Stimulated activated effector memory CD8-positive, alpha-beta T cell treated with anti-CD3 and anti-CD28 coated beads, Interleukin-12 subunit alpha, Interleukin-12 subunit beta, amount 100 ng/mL, for 72 hours (primary cell): ENCODE measurements at regions not wholly inside any gene's neighbourhood (a gene's known extent, or its start where the extent isn't known, plus 50 kb on each side); places are given as distances from the start of the nearest gene placed in this dataset.

Experiments
- ATAC-seq: fragments of 150-1000 bp; cut with Tn5 transposase; 2 replicates; pipeline ENCODE4 v1.10.0; 2021
- DNase-seq, 2 donors: peaks; one replicate each; pipeline ENCODE4 v3.0.0; 2021 to 2022; ENCODE audit warnings: low spot score in 2 of 2
- H3K27ac Mint-ChIP-seq: one replicate; pipeline ENCODE4 v1.8.0; 2022; ENCODE audit warnings: mild to moderate bottlenecking, mixed read lengths
- H3K36me3 Mint-ChIP-seq: one replicate; pipeline ENCODE4 v1.8.0; 2022; ENCODE audit warnings: mild to moderate bottlenecking, mixed read lengths
- H3K4me1 Mint-ChIP-seq: one replicate; pipeline ENCODE4 v1.8.0; 2022; ENCODE audit warnings: mixed read lengths
- H3K4me3 Mint-ChIP-seq: one replicate; pipeline ENCODE4 v1.8.0; 2022; ENCODE audit warnings: mild to moderate bottlenecking, mixed read lengths
- H3K9me3 Mint-ChIP-seq: one replicate; pipeline ENCODE4 v1.8.0; 2022; ENCODE audit warnings: mixed read lengths

DNA sequence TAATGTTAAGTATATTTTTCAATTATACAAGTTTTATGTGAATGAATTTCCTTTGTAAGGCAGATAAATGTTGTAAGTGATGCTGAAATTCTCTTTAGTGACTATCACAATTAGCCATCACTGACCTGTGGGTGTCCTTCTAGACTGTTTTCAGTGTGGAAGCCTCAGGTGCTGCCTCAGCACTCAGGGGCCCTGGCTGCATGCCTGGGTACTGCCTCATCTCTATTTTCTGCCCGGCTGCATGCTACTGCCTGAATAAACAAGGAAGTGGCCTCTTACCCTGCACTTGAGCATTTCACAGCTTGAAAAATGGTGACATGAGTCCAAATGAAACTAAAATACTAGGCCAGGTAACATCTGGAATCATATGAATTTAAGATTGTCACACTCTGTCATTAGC lies 787.6 kb upstream of the SALL3 start:
- Mint-ChIP-seq H3K9me3 (peaks cover 7% of the 10 kb centered on the region), H3K36me3 (no peaks in the 10 kb centered on the region), H3K4me1 (no peaks in the 10 kb centered on the region), H3K27ac (no peak overlapping the region), H3K4me3 (no peak overlapping the region)
- no peak for ATAC-seq
- DNase-seq: no peak

DNA sequence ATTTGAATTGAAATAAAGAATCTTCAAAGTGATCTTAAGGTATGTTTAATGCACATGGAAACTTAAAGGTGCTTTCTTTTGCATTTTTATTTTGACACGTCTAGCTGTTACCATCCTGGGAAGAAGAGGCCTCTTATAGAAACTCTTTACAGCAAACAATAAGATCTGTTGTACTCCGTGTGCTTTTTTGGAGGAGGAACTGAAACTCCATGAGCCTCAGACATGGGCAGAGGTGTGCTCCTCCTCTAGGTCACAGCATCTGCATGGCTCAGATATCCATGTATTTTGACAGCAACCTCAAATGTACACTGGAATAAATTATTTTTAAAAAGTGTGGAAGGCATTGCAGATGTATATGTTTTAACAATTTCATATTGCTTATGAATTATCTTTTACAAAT lies 783.3 kb upstream of the SALL3 start:
- ATAC-seq: no peak
- peaks cover 12% of the 10 kb centered on the region for H3K9me3 Mint-ChIP-seq

GRCh38 chr18:78199002-78199401 lies 780.6 kb upstream of the SALL3 start:
- ATAC-seq: no peak
- no peak overlapping the region for H3K4me3 Mint-ChIP-seq

More for the DNA sequence above, 783.3 kb upstream of the SALL3 start:
- no peak for DNase-seq
- H3K4me1 Mint-ChIP-seq: no peaks in the 10 kb centered on the region
- no peak overlapping the region for H3K27ac Mint-ChIP-seq
- no peak overlapping the region for H3K4me3 Mint-ChIP-seq
- H3K36me3 Mint-ChIP-seq: no peaks in the 10 kb centered on the region

DNA sequence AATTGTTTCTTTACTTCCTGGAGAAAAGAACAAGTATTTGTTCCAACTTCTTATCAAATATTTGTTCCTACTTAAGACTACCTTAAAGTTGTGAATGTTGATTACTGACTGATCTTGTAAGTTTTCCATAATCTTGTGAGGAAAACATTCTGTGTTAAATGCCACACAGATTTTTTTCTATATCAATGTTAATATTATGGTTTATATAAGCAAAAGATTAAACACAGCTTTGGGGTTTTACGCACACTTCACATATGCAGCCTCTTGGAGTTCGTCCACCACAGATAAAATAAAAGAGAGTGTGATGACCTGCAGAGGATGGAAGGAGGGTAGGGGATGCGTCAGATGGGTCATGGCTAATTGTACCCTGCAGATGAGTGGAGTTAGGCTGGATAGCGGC lies 780.0 kb upstream of the SALL3 start:
- no peak for DNase-seq
- no peak overlapping the region for H3K27ac Mint-ChIP-seq
- no peak for ATAC-seq
- H3K4me3 Mint-ChIP-seq: no peak overlapping the region
- H3K36me3 Mint-ChIP-seq: no peaks in the 10 kb centered on the region
- no peaks in the 10 kb centered on the region for H3K4me1 Mint-ChIP-seq
- peaks cover 12% of the 10 kb centered on the region for H3K9me3 Mint-ChIP-seq

More at GRCh38 chr18:78199002-78199401, 780.6 kb upstream of the SALL3 start:
- no peak overlapping the region for H3K27ac Mint-ChIP-seq
- DNase-seq: no peak
- H3K9me3 Mint-ChIP-seq: peaks cover 12% of the 10 kb centered on the region
- no peaks in the 10 kb centered on the region for H3K4me1 Mint-ChIP-seq
- H3K36me3 Mint-ChIP-seq: no peaks in the 10 kb centered on the region

DNA sequence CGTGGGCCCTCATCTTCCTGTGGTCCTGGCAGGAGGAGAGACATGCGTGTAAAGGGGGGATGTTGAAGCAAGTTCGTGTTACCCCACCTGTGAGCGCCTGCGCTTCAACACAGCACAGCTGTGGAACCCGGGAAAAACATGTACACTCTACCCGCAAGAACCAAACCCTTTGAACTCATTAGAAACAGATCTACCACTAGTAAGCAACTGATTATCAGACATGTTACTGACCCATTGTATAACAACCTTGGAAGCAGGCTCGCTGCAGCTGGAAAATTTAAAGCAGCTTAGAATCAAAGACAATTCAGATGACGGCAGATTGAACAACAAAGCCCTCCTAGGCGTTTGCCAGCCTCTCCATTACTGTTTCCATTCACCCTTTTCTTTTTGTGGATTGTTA lies 771.7 kb upstream of the SALL3 start:
- Mint-ChIP-seq H3K4me3 (no peak overlapping the region), H3K27ac (no peak overlapping the region), H3K36me3 (no peaks in the 10 kb centered on the region), H3K9me3 (no peaks in the 10 kb centered on the region), H3K4me1 (no peaks in the 10 kb centered on the region)
- no peak for DNase-seq
- no peak for ATAC-seq

- Mint-ChIP-seq H3K4me1 (no peaks in the 10 kb centered on the region), H3K27ac (no peak overlapping the region), H3K9me3 (peaks cover 2% of the 10 kb centered on the region), H3K36me3 (no peaks in the 10 kb centered on the region), H3K4me3 (no peak overlapping the region)
- DNase-seq: no peak
- no peak for ATAC-seq
These were observed 771.2 kb upstream of the SALL3 start for GRCh38 chr18:78208461-78208860.

- Mint-ChIP-seq H3K4me1 (no peaks in the 10 kb centered on the region), H3K27ac (no peak overlapping the region), H3K4me3 (no peak overlapping the region), H3K9me3 (peaks cover 3% of the 10 kb centered on the region), H3K36me3 (no peaks in the 10 kb centered on the region)
- no peak for ATAC-seq
- DNase-seq: no peak
These were observed 766.1 kb upstream of the SALL3 start for GRCh38 chr18:78213361-78213994.

DNA sequence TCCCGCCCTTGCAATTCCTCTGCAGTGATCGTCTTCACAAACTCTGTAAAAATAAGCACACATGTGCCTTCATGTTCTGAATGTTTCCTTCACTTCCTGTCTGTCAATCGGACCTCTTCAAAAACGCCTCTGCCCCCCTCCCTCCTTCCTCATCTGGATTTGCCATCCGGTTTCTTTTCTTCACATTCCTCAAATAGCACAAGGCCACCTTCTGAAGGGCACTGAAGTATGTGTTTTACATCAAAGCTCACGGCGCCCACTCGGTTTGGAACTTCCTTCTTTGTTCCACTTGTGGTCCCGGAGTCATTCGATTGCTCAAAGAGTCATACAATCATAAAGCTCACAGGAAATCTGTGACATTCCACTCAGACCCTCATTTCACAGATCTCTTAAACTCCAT lies 758.1 kb upstream of the SALL3 start:
- H3K4me3 Mint-ChIP-seq: no peak overlapping the region
- no peak for ATAC-seq
- H3K9me3 Mint-ChIP-seq: no peaks in the 10 kb centered on the region

GRCh38 chr18:78228974-78229373 lies 750.6 kb upstream of the SALL3 start:
- no peaks in the 10 kb centered on the region for H3K36me3 Mint-ChIP-seq
- peaks cover 3% of the 10 kb centered on the region for H3K9me3 Mint-ChIP-seq
- no peak for DNase-seq
- no peaks in the 10 kb centered on the region for H3K4me1 Mint-ChIP-seq
- H3K27ac Mint-ChIP-seq: no peak overlapping the region
- ATAC-seq: no peak
- no peak overlapping the region for H3K4me3 Mint-ChIP-seq

More for the DNA sequence above, 758.1 kb upstream of the SALL3 start:
- Mint-ChIP-seq H3K27ac (no peak overlapping the region), H3K36me3 (no peaks in the 10 kb centered on the region), H3K4me1 (peaks cover 6% of the 10 kb centered on the region)
- no peak for DNase-seq

DNA sequence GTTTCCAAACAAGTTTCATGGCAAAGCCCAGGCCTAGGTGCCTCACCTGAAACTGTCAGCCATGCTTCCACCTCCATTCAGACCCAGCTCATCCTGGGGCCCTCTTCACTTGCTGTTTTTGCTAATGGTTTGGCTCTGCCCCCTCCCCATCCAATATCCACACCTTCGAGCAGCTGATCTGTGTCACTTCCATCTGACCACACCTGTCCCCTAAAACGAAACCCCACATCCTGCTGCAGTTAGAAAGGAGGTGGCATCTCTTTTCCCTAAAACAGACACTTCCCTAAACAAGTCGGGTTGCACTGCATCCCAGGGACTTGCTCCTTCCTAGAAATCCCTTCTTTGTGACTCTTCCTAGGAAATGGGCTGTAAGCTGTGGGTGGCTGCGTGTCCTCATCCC lies 748.7 kb upstream of the SALL3 start:
- ATAC-seq (no peak), DNase-seq (no peak)
- peaks cover 3% of the 10 kb centered on the region for H3K9me3 Mint-ChIP-seq
- no peak overlapping the region for H3K4me3 Mint-ChIP-seq
- no peaks in the 10 kb centered on the region for H3K4me1 Mint-ChIP-seq
- no peaks in the 10 kb centered on the region for H3K36me3 Mint-ChIP-seq
- no peak overlapping the region for H3K27ac Mint-ChIP-seq

DNA sequence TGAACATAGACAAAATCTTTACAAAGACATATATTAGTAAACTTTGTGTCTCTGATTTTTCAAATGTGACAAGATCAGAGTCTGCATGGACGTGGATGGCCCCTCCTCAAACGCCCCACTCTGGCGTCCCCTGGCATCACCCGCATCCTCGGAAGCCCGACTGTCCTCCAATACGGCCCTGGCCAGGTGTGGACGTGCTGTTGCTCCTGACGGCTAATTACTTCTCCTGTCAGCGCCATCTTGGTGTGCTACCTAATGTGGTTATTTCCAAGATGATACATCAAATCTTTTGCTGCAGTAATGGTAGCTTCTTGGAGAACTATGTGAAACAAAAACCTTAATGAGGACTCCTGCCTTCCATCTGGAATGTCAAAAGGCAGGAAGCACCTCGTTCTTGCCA lies 747.4 kb upstream of the SALL3 start:
- H3K4me3 Mint-ChIP-seq: no peak overlapping the region
- no peak overlapping the region for H3K27ac Mint-ChIP-seq
- H3K4me1 Mint-ChIP-seq: no peaks in the 10 kb centered on the region
- H3K36me3 Mint-ChIP-seq: no peaks in the 10 kb centered on the region
- no peak for DNase-seq
- H3K9me3 Mint-ChIP-seq: peaks cover 3% of the 10 kb centered on the region
- no peak for ATAC-seq

DNA sequence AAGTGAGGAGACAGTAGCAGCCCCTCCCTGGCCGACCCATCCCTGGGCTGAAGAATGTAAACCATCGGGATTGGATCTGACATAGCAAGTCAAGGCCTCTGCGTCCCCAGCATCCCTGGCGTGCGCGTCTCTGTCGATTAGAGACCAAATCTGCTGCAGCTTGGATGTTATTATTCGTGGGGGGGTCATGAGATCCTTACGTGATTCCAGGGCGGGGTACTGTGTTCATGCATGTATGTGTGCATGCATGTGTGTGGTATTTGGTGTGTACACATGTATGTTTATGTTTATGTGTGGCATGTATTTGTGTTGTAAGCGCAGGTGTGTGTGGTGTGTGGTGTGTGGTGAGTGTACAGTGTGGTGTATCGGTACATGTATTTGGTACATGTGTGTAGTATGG lies 741.8 kb upstream of the SALL3 start:
- no peak for DNase-seq
- H3K36me3 Mint-ChIP-seq: no peaks in the 10 kb centered on the region
- H3K9me3 Mint-ChIP-seq: peaks cover 9% of the 10 kb centered on the region
- no peak overlapping the region for H3K4me3 Mint-ChIP-seq
- H3K27ac Mint-ChIP-seq: no peak overlapping the region
- ATAC-seq: no peak
- H3K4me1 Mint-ChIP-seq: peaks cover 7% of the 10 kb centered on the region

DNA sequence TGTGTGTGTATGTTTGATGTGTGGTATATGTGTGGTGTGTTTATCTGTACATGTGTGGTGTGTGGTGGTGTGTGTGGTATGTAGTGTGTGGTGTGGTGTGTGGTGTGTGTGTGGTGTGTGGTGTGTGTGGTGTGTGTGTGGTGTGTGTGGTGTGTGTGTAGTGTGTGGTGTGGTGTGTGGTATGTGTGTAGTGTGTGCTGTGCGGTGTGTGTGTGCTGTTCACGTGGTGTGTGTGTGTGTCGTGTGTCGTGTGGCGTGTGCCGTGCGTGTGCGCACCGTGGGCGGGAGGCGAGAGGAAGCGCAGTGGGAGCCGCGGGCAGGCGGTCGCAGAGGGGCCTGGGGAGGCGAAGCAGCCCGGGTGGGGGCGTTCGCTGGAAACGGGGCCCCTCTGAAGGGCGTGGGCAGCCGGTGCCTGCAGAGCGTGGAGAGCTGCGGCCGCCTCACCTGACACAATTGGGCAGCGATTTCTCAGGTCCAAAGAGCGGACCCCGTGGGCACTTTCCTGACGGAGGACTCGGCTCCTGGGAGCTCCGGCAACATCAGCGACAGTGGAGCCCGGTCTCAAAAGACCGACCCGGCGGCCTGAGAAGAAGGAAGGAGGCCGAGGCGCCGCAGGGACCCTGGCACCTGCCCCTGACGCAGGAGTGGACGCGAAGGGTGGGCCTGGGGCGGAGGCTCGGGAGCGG lies 741.1 kb upstream of the SALL3 start:
- peaks cover 9% of the 10 kb centered on the region for H3K9me3 Mint-ChIP-seq
- DNase-seq (no peak), ATAC-seq (peak; percentile 26)
- H3K27ac Mint-ChIP-seq: no peak overlapping the region
- H3K4me1 Mint-ChIP-seq: peaks cover 7% of the 10 kb centered on the region
- H3K4me3 Mint-ChIP-seq: no peak overlapping the region
- no peaks in the 10 kb centered on the region for H3K36me3 Mint-ChIP-seq

DNA sequence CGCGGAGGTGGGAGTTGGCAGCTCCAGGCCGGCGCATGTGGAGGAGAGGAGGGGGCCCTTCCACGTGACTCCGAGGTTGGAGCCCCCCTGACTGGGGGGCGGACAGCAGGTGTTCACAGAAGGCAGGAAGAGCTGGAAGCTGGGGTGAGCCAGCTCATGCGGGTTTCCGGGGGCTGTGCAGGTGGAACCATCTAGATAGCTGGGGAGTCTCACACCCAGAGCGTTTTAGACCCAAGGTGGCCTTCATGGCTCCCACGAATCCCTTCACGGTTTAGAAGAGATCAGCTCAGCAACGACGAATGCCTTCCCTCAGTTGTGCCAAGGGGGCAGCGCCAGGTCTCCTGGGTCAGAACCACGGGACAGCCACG lies 740.5 kb upstream of the SALL3 start:
- DNase-seq: no peak
- Mint-ChIP-seq H3K4me3 (no peak overlapping the region), H3K36me3 (no peaks in the 10 kb centered on the region), H3K27ac (no peak overlapping the region), H3K9me3 (peaks cover 9% of the 10 kb centered on the region), H3K4me1 (peaks cover 7% of the 10 kb centered on the region)
- ATAC-seq: peak; percentile 53

GRCh38 chr18:78240101-78240500 lies 739.5 kb upstream of the SALL3 start:
- Mint-ChIP-seq H3K4me1 (peaks cover 7% of the 10 kb centered on the region), H3K9me3 (peaks cover 9% of the 10 kb centered on the region), H3K27ac (no peak overlapping the region), H3K4me3 (no peak overlapping the region), H3K36me3 (no peaks in the 10 kb centered on the region)
- ATAC-seq: no peak
- DNase-seq: no peak

GRCh38 chr18:78240627-78241252 lies 738.9 kb upstream of the SALL3 start:
- Mint-ChIP-seq H3K4me1 (peaks cover 7% of the 10 kb centered on the region), H3K36me3 (no peaks in the 10 kb centered on the region), H3K9me3 (peaks cover 9% of the 10 kb centered on the region), H3K27ac (no peak overlapping the region), H3K4me3 (no peak overlapping the region)
- no peak for ATAC-seq
- DNase-seq: no peak
